ENCODE measurements at regions not wholly inside any gene's neighbourhood (a gene's known extent, or its start where the extent isn't known, plus 50 kb on each side); places are given as distances from the start of the nearest gene placed in this dataset.

- TF ChIP-seq CTCF (IDR thresholded peaks at IDR 0.05; ENCODE audit: control insufficient read depth, insufficient read depth, low read depth, low read length, missing control alignments) = no peak
- no peak for DNase-seq (ENCODE audit: low read depth)
- no peak overlapping the region for H3K4me3 ChIP-seq (ENCODE audit: control insufficient read depth, low read depth, low read length)
These were observed 1222.0 kb upstream of the PRKX start for GRCh38 chrX:4935401-4935800.

GRCh38 chrX:4932790-4933189 lies 1219.3 kb upstream of the PRKX start:
- DNase-seq (ENCODE audit: low read depth) = no peak
- H3K4me3 ChIP-seq (ENCODE audit: control insufficient read depth, low read depth, low read length) = no peak overlapping the region
- no peak for TF ChIP-seq CTCF (IDR thresholded peaks at IDR 0.05; ENCODE audit: control insufficient read depth, insufficient read depth, low read depth, low read length, missing control alignments)

- DNase-seq (ENCODE audit: low read depth) = no peak
- no peak for TF ChIP-seq CTCF (IDR thresholded peaks at IDR 0.05; ENCODE audit: control insufficient read depth, insufficient read depth, low read depth, low read length, missing control alignments)
These were observed 1217.0 kb upstream of the PRKX start for GRCh38 chrX:4930426-4930825.

GRCh38 chrX:4925911-4926310 lies 1212.5 kb upstream of the PRKX start:
- no peak for DNase-seq (ENCODE audit: low read depth)
- H3K4me3 ChIP-seq (ENCODE audit: control insufficient read depth, low read depth, low read length) = no peak overlapping the region
- TF ChIP-seq CTCF (IDR thresholded peaks at IDR 0.05; ENCODE audit: control insufficient read depth, insufficient read depth, low read depth, low read length, missing control alignments) = no peak

More at GRCh38 chrX:4930426-4930825, 1217.0 kb upstream of the PRKX start:
- no peak overlapping the region for H3K4me3 ChIP-seq (ENCODE audit: control insufficient read depth, low read depth, low read length)

GRCh38 chrX:4909348-4909747 lies 1195.9 kb upstream of the PRKX start:
- no peak for DNase-seq (ENCODE audit: low read depth)
- TF ChIP-seq CTCF (IDR thresholded peaks at IDR 0.05; ENCODE audit: control insufficient read depth, insufficient read depth, low read depth, low read length, missing control alignments) = no peak
- no peak overlapping the region for H3K4me3 ChIP-seq (ENCODE audit: control insufficient read depth, low read depth, low read length)

GRCh38 chrX:4905576-4905975 lies 1192.1 kb upstream of the PRKX start:
- no peak for DNase-seq (ENCODE audit: low read depth)
- no peak for TF ChIP-seq CTCF (IDR thresholded peaks at IDR 0.05; ENCODE audit: control insufficient read depth, insufficient read depth, low read depth, low read length, missing control alignments)

GRCh38 chrX:4881277-4881676 lies 1167.8 kb upstream of the PRKX start:
- TF ChIP-seq CTCF (IDR thresholded peaks at IDR 0.05; ENCODE audit: control insufficient read depth, insufficient read depth, low read depth, low read length, missing control alignments) = no peak
- no peak for DNase-seq (ENCODE audit: low read depth)
- H3K4me3 ChIP-seq (ENCODE audit: control insufficient read depth, low read depth, low read length) = no peak overlapping the region

More at GRCh38 chrX:4905576-4905975, 1192.1 kb upstream of the PRKX start:
- H3K4me3 ChIP-seq (ENCODE audit: control insufficient read depth, low read depth, low read length) = no peak overlapping the region
